GM21825 (cell line): ENCODE measurements at regions not wholly inside any gene's neighbourhood (a gene's known extent, or its start where the extent isn't known, plus 50 kb on each side); places are given as distances from the start of the nearest gene placed in this dataset.
"Not testable (repeated sequence)": the region's sequence is repeated elsewhere in the genome, so short reads cannot be mapped to it uniquely, and the experiment has no call there.

ENCODE experiments used
- ATAC-seq: cut with Tn5 transposase; IDR thresholded peaks from one replicate; pipeline ENCODE4 v1.9.1; 2021; ENCODE audit warnings: mild to moderate bottlenecking, moderate library complexity; ENCODE audit not compliant: unreplicated experiment

- no peak for ATAC-seq
These were observed 81.7 kb upstream of the UMPS start for GRCh38 chr3:124648551-124648950.

- ATAC-seq: peak; percentile 61
These were observed 79.5 kb upstream of the UMPS start for GRCh38 chr3:124650798-124651197.

GRCh38 chr3:124651416-124651815 lies 78.8 kb upstream of the UMPS start:
- ATAC-seq: not testable (repeated sequence)

DNA sequence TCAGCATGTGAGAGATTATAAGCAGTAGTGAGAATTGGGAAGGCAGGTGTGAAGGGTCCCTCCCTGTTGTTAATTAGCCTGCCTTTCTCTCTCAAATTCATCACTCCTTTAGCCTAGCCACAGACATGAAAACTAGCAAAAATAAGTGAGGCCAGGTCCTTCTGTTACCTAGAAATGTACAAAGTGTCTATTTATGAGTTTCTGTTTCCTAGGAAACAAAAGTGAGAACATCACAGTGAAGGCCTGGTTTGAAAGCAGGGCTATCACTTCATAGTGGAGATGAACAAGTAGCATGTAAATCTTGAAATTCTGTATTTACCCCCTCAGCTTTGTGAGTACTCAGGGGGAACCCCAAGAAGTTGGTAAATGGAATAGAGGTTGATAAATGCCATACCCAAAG lies 78.2 kb upstream of the UMPS start:
- no peak for ATAC-seq

DNA sequence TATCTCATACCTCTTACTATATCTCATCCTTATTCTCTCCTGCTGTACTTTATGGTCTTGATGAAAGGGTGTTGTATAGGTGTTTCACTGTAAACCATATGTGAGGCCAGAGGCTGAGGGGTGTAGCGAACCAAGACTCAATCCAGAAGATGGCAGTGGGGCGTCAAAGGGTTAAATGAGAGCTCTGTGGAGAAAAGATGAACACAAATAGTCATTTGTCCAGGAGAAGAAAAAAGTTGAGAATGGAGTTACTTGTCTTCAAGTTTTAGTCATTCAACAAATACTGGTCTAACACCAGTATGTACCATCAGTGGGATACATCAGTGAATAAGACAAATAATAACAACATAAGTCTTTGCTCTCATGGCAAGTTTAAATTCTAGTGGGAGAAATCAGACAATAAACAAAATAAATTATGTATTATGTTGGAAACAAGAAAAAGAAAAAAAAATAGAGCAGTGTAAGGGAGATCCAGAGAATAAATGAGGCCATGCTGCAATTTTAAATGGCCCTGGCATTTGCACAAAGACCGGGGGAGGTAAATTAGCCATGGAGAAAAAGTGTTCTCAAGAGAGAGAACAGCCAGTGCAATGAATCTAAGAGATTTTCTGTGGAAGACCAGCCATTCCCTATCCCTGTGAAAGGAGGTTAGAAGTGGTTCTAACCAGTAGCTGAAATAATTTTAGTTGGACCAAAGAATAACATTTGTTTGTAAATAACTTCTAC lies 77.0 kb upstream of the UMPS start:
- ATAC-seq: no peak

DNA sequence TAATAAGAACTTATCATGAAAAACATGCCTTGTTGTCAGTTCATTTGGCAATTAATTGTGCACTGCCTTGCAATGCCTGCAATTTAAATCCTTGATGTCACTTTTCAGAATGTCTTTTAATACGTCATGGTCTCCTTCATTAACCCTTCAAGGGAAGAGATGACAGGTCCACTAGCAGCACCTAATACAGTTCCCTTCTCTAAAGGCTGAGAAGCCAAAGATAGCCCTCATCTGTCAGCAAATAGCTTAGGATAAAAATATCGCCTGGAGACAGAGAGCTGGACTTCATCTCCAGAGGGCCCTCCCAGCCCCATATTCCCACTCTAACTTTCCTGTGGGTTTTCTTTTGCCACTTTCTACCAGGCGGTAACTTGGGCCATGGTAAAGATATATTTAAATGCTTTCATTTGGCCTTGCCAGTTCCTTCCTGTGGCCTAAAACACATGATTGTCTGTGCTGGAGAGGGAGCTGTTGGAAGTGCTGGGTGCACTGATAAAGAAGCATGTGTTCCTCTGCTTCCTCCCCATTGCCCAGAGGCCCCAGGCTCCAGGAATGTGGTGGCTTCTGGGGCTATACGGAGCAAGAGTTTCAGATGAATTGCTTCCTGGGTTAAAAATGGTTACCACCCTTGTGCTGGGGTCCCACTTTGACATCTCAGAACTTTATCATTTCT lies 76.3 kb upstream of the UMPS start:
- no peak for ATAC-seq

DNA sequence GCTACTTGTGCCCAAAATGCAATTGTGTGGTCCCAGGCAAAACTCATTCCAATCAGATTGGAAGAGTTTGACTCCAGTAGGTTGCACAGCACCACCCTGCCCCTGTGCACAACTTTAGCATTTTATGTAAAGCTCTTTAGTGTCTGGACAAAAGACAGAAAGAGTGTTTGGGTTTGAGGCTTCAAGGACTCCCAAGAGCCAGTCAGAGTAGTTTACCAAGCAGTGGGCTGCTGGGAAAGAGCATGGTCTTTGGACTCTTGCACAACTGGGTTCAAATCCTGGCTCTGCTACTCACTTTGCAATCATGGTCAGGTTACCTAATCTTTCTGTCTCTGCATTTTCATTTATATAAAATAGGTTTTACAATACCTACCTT lies 75.8 kb upstream of the UMPS start:
- no peak for ATAC-seq

GRCh38 chr3:124656531-124656930 lies 73.7 kb upstream of the UMPS start:
- no peak for ATAC-seq

DNA sequence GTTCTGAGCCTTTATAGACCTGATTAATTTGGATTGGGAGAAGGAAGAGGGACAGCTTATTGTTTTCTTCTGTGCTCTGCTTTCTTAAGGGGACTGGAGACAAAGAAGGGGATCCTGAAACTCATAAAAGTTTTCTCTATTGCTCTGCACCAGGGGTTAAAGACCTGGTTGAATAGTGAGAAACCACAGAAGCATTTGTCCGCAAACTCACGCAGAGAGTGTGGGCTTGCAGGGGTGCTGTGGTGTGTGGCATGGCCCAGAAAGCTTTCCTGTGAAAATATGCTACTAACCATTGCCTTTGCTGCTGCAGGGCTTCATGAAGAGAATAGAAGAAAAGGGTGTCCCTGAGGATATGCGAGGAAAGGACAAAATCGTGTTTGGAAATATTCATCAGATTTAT lies 73.1 kb upstream of the UMPS start:
- ATAC-seq: no peak

- no peak for ATAC-seq
These were observed 72.0 kb upstream of the UMPS start for GRCh38 chr3:124658270-124658669.

DNA sequence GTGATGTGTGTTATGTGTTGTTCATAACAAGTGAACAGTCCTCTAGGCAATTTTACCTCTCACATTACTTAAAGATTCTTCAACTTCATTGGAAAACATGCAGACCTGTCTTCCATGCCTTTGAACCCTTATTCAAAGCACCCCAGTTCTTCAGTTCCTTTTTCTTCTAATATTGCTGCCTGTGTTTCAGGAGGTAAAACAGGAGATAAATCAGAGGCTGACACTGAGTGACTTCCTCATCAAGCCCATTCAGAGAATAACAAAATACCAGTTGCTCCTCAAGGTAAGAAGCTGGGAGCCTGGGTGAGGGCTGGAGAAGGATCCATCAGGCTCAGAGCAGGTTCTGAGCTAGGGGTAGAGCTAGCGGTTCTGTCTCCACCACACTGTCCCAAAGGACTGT lies 71.1 kb upstream of the UMPS start:
- ATAC-seq: no peak

DNA sequence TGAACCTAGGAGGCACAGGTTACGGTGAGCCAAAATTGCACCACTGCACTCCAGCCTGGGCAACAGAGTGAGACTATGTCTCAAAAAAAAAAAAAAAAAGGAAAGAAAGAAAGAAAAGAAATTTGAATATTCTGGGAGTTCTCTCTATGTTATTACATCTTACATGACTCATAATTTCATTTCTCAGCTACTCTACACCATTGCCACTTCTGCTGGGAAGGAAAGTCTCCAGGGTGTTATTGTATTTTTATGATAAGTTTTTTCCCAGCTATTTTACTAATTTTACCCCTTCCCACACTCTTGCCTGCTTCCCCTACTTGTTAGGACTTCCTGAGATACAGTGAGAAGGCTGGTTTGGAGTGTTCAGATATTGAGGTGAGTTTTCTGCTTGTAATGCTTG lies 69.7 kb upstream of the UMPS start:
- ATAC-seq: no peak

DNA sequence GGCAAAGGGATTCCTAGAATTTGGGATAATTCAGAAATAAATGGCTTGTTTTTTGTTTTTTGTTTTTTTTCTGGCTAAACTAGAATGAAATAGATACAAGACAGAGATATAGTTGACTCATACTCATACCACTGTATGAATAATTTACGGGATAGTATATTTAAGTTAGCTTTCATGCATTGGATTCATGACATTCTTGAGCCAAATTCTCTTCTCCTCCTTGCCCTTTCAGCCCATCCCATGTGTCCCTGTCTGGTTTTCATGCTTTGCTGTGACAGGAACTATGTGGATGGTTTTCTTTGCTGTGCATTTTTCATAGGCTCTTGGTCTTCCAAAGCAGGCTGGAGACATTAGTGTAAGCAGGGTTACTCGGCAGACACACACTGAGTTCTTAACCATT lies 66.6 kb upstream of the UMPS start:
- no peak for ATAC-seq

DNA sequence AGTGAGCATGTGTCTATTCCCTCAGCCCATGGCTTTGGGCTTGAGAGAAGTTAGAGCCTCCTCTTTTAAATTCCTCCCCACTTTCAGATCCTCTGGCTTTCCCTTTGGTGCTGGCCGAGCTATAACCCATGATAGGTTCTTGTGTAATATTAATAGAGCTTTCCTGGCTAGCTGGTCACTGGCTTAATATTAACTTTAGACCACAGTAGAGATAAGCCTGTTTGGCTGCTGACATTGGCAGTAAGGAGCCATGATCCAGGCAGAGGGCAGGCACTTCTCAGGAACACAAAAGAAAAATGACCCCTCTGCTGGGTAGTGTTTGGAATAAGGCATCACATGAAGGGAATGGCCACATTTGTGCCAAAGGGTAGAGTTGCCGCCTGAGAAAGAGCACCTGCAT lies 65.4 kb upstream of the UMPS start:
- ATAC-seq: no peak

DNA sequence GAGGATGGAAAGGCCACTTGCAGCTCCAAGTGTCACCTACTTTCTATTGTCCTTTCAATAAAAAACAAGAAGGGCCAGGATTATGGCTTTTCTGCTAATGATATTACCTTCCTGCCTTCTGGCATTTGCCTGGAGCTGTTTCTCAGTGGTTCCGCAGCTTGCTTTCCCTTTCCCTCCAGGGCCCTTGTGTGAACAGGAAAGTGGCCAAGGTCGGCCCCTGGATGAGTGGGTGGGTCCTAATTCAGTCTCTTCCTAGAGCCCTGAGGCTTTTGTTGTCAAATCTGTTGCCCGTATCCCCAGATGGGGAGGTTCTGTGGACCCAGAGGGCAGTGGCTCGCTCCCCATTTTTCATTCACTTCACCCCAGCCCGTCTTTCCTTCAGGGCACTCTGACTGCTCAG lies 64.2 kb upstream of the UMPS start:
- ATAC-seq: no peak

DNA sequence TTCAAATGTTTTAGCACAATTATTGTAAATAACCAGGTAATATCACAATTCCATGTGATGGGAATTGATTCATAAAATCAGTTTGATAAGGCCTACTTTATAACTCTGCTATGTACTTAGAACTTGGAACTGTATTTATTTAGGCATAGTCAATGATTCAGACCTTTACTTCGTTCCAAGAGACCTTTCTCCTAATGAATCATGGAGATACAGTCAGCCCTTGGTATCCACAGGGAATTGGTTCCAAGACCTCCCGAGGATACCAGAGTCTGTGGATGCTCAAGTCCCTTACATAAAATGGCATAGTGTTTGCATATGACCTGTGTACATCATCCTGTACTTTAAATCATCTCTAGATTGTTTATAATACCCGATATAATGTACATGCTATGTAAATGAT lies 60.8 kb upstream of the UMPS start:
- no peak for ATAC-seq

DNA sequence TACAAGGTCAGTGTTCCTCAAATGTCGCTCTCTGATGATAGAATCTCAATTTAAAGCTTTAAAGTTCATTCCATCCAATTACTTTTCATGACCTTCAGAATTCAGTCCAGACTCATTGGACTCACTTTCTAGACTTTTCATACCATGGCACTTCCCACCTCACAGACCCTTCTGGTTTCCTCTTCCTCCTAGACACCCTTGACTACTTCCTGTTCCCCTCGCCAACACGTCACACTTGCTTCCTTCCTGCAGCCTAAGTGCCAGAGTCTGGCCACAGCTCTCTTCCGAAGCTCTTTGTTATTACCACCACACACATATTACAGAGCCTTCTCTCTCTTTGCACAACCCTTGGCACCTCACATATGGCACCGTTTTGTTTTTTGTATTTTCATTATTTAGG lies 59.1 kb upstream of the UMPS start:
- ATAC-seq: no peak

DNA sequence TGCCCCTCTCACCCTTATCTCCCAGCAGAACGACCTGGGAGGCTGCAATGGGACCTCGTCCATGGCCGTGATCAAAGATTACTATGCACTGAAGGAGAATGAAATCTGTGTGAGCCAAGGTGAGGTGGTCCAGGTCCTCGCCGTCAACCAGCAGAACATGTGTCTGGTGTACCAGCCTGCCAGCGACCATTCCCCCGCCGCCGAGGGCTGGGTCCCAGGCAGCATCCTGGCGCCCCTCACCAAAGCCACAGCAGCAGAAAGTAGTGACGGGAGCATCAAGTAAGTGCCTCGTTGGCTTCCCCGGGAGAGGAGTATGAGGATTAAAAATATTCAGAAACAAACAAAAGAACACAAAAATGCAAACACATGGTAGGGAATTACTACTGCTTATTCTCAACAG lies 55.9 kb upstream of the UMPS start:
- no peak for ATAC-seq

DNA sequence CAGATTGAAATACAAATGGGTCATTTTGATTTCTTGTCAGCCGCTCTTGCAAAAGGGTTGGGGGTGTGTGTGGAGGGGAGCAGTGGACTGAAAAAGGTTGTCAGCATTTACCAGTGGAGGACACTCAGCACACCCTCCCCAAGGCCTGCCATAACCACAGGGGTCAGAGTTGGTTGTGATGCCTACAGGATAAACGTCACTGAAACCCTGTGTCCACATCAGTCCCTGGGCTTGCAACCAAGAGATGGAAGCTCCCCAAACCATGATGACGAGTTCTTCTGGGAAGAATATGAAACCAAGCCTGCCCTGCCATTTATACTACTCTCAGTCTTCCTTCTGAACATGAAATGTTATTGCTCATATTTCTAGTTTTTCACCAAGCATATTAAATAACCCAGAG lies 54.0 kb upstream of the UMPS start:
- no peak for ATAC-seq

GRCh38 chr3:124679048-124679638 lies 51.1 kb upstream of the UMPS start:
- no peak for ATAC-seq
